Gastrocnemius medialis (tissue), 4 donors: ENCODE measurements at regions not wholly inside any gene's neighbourhood (a gene's known extent, or its start where the extent isn't known, plus 50 kb on each side); places are given as distances from the start of the nearest gene placed in this dataset.

Experiments
- POLR2A ChIP-seq, 2 donors: fragments of 450-650 bp; IDR thresholded peaks; one replicate each; pipeline ENCODE4 v1.6.1; 2017; ENCODE audit warnings: antibody characterized with exemption in 2 of 2, mild to moderate bottlenecking in 2 of 2, moderate library complexity in 2 of 2
- TF ChIP-seq, protein P1 (sequence below), 5 experiments: fragments of 450-650 bp in 3 of 5; fragments of 200-600 bp in 2 of 5; sonication (generic) in 2 of 5; IDR thresholded peaks in 4 of 5; conservative IDR thresholded peaks in 1 of 5; 1 replicate in 4 of 5; 2 replicates in 1 of 5; pipeline ENCODE4 v1.5.1; 2016 to 2019; ENCODE audit warnings: antibody characterized with exemption in 5 of 5, mild to moderate bottlenecking in 3 of 5, moderate library complexity in 3 of 5

DNA sequence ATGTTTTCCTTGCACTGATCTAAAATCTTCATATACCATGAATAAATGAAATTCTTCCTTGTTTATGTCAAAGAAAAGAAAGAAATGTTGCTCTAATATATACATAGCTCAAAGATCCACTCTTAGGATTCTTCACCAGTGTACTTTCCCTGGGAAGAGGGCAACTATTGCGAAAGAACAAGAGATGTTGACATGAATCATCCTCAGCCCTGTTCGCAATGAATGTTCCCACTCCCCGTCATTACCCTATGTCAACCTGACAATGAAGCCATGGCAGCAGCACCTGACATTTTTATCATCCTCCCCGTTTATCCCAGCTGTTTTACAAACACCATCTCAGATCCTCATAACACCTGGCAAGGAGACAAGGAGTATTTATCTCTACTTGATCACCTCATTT lies 409.1 kb upstream of the GRIA1 start:
- TF ChIP-seq POLR2A (IDR thresholded peaks at IDR 0.05) = no peak
- TF ChIP-seq, protein P1, sequence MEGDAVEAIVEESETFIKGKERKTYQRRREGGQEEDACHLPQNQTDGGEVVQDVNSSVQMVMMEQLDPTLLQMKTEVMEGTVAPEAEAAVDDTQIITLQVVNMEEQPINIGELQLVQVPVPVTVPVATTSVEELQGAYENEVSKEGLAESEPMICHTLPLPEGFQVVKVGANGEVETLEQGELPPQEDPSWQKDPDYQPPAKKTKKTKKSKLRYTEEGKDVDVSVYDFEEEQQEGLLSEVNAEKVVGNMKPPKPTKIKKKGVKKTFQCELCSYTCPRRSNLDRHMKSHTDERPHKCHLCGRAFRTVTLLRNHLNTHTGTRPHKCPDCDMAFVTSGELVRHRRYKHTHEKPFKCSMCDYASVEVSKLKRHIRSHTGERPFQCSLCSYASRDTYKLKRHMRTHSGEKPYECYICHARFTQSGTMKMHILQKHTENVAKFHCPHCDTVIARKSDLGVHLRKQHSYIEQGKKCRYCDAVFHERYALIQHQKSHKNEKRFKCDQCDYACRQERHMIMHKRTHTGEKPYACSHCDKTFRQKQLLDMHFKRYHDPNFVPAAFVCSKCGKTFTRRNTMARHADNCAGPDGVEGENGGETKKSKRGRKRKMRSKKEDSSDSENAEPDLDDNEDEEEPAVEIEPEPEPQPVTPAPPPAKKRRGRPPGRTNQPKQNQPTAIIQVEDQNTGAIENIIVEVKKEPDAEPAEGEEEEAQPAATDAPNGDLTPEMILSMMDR (IDR thresholded peaks at IDR 0.05 in 4 of 5, conservative IDR thresholded peaks at IDR 0.05 in 1 of 5) = no peak
